Peyer's patch (tissue), 4 donors: ENCODE measurements at regions not wholly inside any gene's neighbourhood (a gene's known extent, or its start where the extent isn't known, plus 50 kb on each side); places are given as distances from the start of the nearest gene placed in this dataset.

Experiments used
- DNase-seq, 3 donors: peaks; one replicate each; pipeline ENCODE4 v3.0.0-alpha.2; 2017 to 2019
- H3K27ac ChIP-seq, 4 donors: fragments of 200-600 bp; sonication (generic); one replicate each; pipeline ENCODE4 v1.5.1; 2016 to 2019
- H3K27me3 ChIP-seq, 2 donors: fragments of 200-600 bp; sonication (generic); one replicate each; pipeline ENCODE4 v1.5.1; 2019
- H3K36me3 ChIP-seq, 3 donors: fragments of 200-600 bp; sonication (generic); one replicate each; pipeline ENCODE4 v1.5.1; 2016 to 2019
- H3K4me1 ChIP-seq, 4 donors: fragments of 200-600 bp; sonication (generic); one replicate each; pipeline ENCODE4 v1.5.1; 2016 to 2019
- H3K4me3 ChIP-seq, 4 donors: fragments of 200-600 bp; sonication (generic); 1 replicate in 3 of 4; 2 replicates in 1 of 4; pipeline ENCODE4 v1.5.1; 2016 to 2019; ENCODE audit warnings: mild to moderate bottlenecking in 1 of 4
- H3K9me3 ChIP-seq, 4 donors: fragments of 200-600 bp; sonication (generic); one replicate each; pipeline ENCODE4 v1.5.1; 2016 to 2019; ENCODE audit warnings: mild to moderate bottlenecking in 1 of 4
- POLR2A ChIP-seq, 2 donors: fragments of 450-650 bp; IDR thresholded peaks; one replicate each; pipeline ENCODE4 v1.5.1; 2017; ENCODE audit warnings: antibody characterized with exemption in 2 of 2, mild to moderate bottlenecking in 2 of 2, moderate library complexity in 2 of 2
- TF ChIP-seq, protein P1 (sequence below), 6 experiments: fragments of 450-650 bp in 4 of 6; fragments of 200-600 bp in 2 of 6; sonication (generic) in 1 of 6; IDR thresholded peaks; one replicate each; pipeline ENCODE4 v1.5.1; 2017 to 2019; ENCODE audit warnings: antibody characterized with exemption in 6 of 6, mild to moderate bottlenecking in 3 of 6, moderate library complexity in 1 of 6

DNA sequence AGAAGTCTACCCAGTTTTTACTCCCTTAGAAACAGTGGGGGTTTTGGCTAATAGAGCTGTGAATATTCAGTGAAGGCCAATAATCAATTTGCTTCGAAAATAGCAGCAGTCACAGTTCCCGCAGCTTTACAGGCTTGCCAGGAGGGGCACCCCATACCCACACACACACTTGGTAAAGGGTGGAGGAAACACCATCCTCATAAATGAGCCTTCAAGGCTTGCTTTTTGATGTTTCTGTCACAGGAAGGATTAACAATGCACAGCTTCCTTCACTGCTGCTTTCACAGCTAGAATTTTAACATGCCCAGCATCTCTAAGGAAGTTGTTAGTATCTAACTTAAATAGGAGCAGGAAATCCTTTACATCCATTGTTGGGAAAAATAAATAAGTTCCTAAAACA, 1247.5 kb upstream of the C9orf72 start:
- H3K4me3 ChIP-seq = no peak overlapping the region
- no peaks in the 10 kb centered on the region for H3K4me1 ChIP-seq
- H3K27me3 ChIP-seq = no peaks in the 10 kb centered on the region
- no peak overlapping the region for H3K27ac ChIP-seq
- H3K9me3 ChIP-seq = no peaks in the 10 kb centered on the region
- TF ChIP-seq, protein P1, sequence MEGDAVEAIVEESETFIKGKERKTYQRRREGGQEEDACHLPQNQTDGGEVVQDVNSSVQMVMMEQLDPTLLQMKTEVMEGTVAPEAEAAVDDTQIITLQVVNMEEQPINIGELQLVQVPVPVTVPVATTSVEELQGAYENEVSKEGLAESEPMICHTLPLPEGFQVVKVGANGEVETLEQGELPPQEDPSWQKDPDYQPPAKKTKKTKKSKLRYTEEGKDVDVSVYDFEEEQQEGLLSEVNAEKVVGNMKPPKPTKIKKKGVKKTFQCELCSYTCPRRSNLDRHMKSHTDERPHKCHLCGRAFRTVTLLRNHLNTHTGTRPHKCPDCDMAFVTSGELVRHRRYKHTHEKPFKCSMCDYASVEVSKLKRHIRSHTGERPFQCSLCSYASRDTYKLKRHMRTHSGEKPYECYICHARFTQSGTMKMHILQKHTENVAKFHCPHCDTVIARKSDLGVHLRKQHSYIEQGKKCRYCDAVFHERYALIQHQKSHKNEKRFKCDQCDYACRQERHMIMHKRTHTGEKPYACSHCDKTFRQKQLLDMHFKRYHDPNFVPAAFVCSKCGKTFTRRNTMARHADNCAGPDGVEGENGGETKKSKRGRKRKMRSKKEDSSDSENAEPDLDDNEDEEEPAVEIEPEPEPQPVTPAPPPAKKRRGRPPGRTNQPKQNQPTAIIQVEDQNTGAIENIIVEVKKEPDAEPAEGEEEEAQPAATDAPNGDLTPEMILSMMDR (IDR thresholded peaks at IDR 0.05) = no peak
- TF ChIP-seq POLR2A (IDR thresholded peaks at IDR 0.05) = no peak
- no peak for DNase-seq
- no peaks in the 10 kb centered on the region for H3K36me3 ChIP-seq

DNA sequence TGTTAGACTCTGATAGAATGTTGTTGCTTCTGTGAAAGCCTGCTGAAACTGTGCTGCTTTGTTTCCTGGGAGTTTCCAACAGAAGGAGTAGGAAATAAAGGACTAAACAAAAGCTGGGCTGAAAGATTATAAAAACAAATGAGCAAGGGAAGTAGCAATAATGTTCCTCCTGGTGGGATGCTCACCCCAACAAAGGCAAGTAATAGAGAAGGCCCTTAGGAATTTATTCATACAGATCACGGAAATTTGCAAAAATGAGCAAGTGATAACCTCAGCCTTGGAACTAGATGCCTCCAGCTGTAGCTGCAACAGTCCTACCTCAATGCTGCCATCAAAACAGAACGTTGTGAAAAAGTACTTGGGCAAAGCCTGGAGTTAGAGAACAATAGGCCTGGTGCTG, 1248.0 kb upstream of the C9orf72 start:
- Histone ChIP-seq H3K4me1 (no peaks in the 10 kb centered on the region), H3K27me3 (no peaks in the 10 kb centered on the region), H3K36me3 (no peaks in the 10 kb centered on the region), H3K27ac (no peak overlapping the region), H3K9me3 (no peaks in the 10 kb centered on the region), H3K4me3 (no peak overlapping the region)
- no peak for TF ChIP-seq POLR2A (IDR thresholded peaks at IDR 0.05)
- TF ChIP-seq, protein P1 (IDR thresholded peaks at IDR 0.05) = no peak
- no peak for DNase-seq

DNA sequence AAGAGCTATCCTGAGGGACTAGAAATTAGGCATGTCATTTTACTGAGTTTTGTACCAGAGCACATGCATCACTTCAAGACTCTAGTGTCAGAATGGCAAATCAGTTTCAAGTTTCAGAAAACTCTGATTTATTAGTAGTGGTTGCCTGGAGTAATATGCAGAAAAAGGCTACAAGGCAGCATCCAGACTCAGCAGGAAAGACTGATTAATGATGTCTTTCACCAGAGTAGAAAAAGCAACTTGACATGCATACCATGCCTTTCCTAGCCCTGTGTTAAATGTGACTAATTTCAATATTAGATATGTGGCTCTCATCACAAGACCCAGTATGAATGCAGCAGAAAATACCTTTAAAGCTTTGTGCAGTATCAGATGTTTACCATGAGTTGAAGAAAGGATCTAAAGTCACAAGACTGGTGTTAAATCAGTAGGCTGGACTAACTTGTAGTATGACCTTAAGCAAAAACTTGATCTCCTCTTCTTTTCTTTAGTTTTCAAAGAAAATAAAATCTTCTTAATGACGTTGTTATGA, 1251.2 kb upstream of the C9orf72 start:
- DNase-seq = no peak
- H3K36me3 ChIP-seq = no peaks in the 10 kb centered on the region
- no peaks in the 10 kb centered on the region for H3K9me3 ChIP-seq
- H3K27me3 ChIP-seq = no peaks in the 10 kb centered on the region
- H3K4me1 ChIP-seq = no peaks in the 10 kb centered on the region
- no peak for TF ChIP-seq POLR2A (IDR thresholded peaks at IDR 0.05)
- TF ChIP-seq, protein P1 (IDR thresholded peaks at IDR 0.05) = no peak
- H3K27ac ChIP-seq = no peak overlapping the region
- no peak overlapping the region for H3K4me3 ChIP-seq

DNA sequence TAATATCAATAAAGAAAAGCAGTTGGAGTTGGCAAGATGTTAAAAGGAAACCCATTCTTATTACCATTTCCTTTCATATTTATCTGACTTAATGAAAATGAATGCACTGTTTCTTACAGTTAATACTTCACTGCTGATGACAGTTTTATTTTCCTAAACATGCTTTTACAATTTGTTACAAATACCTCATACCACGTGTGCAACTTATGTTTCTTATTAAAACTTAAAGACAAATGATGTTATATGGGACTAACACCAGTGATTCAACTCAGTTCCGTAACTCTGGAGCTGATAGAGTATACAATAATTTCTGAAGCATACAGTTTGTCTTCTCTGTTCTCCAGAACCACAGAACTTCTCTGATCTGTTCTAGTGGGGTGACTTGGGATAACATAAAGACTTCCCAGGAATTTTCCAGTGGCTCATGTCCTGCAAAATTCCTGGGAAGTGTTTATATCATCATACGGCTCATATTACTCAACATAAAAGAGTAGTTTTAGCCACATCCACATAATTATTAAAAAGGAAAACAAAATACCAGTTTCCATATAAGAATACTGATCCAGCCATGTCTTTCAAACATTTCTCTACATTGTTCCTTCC, 1259.0 kb upstream of the C9orf72 start:
- H3K9me3 ChIP-seq = no peaks in the 10 kb centered on the region
- no peak overlapping the region for H3K4me3 ChIP-seq
- no peak for DNase-seq
- no peaks in the 10 kb centered on the region for H3K27me3 ChIP-seq
- TF ChIP-seq POLR2A (IDR thresholded peaks at IDR 0.05) = no peak
- TF ChIP-seq, protein P1 (IDR thresholded peaks at IDR 0.05) = no peak
- no peak overlapping the region for H3K27ac ChIP-seq
- no peaks in the 10 kb centered on the region for H3K36me3 ChIP-seq
- H3K4me1 ChIP-seq = no peaks in the 10 kb centered on the region

DNA sequence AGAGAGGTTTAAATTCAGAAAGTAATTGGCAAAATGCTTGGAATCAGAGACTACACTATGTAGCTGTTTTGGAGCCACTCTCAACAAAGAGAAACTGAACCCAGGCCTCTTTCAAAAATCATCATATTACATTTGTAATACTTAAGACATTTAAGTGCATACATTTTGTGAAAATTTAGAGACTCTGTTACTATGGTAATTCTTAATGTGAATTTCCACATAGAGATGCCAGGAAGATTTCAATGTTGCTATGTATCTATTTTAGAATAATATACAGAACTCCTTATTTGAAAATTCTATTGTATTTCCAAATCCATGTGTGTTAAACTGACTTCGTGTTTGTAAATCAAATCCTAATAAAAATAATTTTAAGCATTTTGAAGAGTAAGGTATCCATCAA, 1260.9 kb upstream of the C9orf72 start:
- Histone ChIP-seq H3K4me1 (no peaks in the 10 kb centered on the region), H3K27me3 (no peaks in the 10 kb centered on the region), H3K27ac (no peak overlapping the region), H3K9me3 (no peaks in the 10 kb centered on the region), H3K4me3 (no peak overlapping the region), H3K36me3 (no peaks in the 10 kb centered on the region)
- no peak for DNase-seq
- TF ChIP-seq, protein P1 (IDR thresholded peaks at IDR 0.05) = no peak
- no peak for TF ChIP-seq POLR2A (IDR thresholded peaks at IDR 0.05)
